ENCODE measurements at regions not wholly inside any gene's neighbourhood (a gene's known extent, or its start where the extent isn't known, plus 50 kb on each side); places are given as distances from the start of the nearest gene placed in this dataset.
"Not testable (repeated sequence)": the region's sequence is repeated elsewhere in the genome, so short reads cannot be mapped to it uniquely, and the experiment has no call there.

DNA sequence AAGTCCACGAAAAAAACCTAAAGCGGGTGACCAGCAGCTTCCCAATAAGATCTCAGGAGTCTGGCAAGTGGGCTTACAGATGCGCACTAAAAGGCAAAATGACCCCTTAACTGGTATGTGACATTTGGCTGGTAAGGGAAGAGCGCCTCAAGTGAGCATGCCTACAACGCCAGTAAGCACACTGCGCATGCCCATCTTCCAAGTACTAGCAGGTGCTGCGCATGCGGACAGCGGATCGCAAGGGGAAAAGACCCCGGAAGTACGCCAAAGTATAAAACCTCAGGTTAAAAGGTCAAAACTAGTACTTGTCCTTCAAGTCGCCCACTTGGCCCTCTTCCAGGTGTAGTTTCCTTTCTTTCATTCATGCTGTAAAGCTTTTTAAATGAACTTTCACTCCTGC, 518.5 kb upstream of the MDGA2 start:
- no peak for TF ChIP-seq CTCF (IDR thresholded peaks at IDR 0.05; ENCODE audit: low read depth, low read length)
- no peak for DNase-seq (ENCODE audit: low read depth in 2 of 2)
- no peak overlapping the region for H3K4me3 ChIP-seq (replicated peaks in 1 of 2; ENCODE audit: low read depth in 2 of 2, low read length in 2 of 2)

- not testable (repeated sequence) for H3K4me3 ChIP-seq (replicated peaks in 1 of 2; ENCODE audit: low read depth in 2 of 2, low read length in 2 of 2); DNase-seq (ENCODE audit: low read depth in 2 of 2)
Observed at GRCh38 chr14:48149624-48150023, 474.2 kb upstream of the MDGA2 start.

DNA sequence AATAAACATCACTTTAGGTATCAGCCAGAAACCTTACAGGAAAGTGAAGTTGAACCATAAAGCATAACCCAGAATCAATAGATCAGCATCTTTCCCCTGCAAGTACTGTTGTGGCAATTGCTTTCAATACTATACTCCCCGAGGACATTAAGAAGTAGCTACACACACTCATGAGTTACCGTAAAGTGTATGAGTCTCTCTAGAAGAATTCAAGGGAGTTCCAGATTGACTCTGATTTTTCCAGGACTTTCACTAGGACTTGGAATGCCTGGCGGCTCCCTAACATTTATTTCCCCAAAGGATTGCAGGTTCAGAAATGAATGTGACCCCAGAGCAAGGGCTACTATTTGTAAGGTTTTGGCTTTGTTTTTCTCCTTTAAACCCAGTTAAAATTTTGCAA, 465.4 kb upstream of the MDGA2 start:
- no peak for DNase-seq (ENCODE audit: low read depth in 2 of 2)
- H3K4me3 ChIP-seq (replicated peaks in 1 of 2; ENCODE audit: low read depth in 2 of 2, low read length in 2 of 2) = no peak overlapping the region
- no peak for TF ChIP-seq CTCF (IDR thresholded peaks at IDR 0.05; ENCODE audit: low read depth, low read length)

GRCh38 chr14:48129472-48129871, 454.1 kb upstream of the MDGA2 start:
- H3K4me3 ChIP-seq (replicated peaks in 1 of 2; ENCODE audit: low read depth in 2 of 2, low read length in 2 of 2) = no peak overlapping the region
- DNase-seq (ENCODE audit: low read depth in 2 of 2) = no peak
- no peak for TF ChIP-seq CTCF (IDR thresholded peaks at IDR 0.05; ENCODE audit: low read depth, low read length)

DNA sequence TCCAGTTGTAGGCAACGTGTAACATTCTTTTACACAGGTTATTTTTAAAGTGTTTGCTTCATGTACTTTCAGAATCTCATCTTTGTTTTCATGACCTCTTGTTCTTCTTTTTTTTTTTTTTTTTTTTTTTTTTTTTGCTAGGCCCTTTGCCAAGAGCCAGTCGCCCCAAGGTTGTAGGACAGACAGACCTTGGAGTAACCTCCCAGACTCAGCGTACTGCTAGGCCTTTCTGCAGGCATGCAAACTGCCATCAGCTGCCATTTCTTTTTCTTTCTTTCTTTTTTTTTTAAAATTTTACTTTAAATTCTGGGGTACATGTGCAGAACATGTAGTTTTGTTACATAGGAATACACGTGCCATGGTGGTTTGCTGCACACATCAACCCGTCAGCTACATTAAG, 452.3 kb upstream of the MDGA2 start:
- no peak overlapping the region for H3K4me3 ChIP-seq (replicated peaks in 1 of 2; ENCODE audit: low read depth in 2 of 2, low read length in 2 of 2)
- DNase-seq (ENCODE audit: low read depth in 2 of 2) = no peak
- TF ChIP-seq CTCF (IDR thresholded peaks at IDR 0.05; ENCODE audit: low read depth, low read length) = no peak

DNA sequence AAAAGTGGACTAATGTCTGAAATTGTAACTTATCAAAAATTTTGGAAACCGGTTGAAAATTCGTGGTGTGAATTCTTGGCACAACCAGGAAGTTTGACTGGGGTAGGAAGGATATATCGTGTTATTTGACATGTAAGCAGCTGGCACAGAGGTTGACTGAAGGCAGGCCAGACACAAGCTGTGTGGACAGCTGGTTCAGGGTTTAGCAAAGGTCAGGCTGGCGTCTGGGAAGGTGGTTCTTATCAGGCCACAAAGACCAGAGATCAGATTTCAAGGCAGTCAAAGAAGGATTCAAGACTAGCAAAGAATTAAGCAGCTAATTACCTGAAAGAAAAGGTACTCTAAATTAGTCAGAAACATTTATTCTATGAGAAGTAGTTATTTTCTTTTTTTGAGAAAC, 450.2 kb upstream of the MDGA2 start:
- no peak overlapping the region for H3K4me3 ChIP-seq (replicated peaks in 1 of 2; ENCODE audit: low read depth in 2 of 2, low read length in 2 of 2)
- no peak for TF ChIP-seq CTCF (IDR thresholded peaks at IDR 0.05; ENCODE audit: low read depth, low read length)
- DNase-seq (ENCODE audit: low read depth in 2 of 2) = no peak

GRCh38 chr14:48113713-48114112, 438.3 kb upstream of the MDGA2 start:
- DNase-seq (ENCODE audit: low read depth in 2 of 2) = no peak
- TF ChIP-seq CTCF (IDR thresholded peaks at IDR 0.05; ENCODE audit: low read depth, low read length) = no peak
- H3K4me3 ChIP-seq (replicated peaks in 1 of 2; ENCODE audit: low read depth in 2 of 2, low read length in 2 of 2) = no peak overlapping the region
